Neural crest cell (in vitro differentiated cells): ENCODE measurements at regions not wholly inside any gene's neighbourhood (a gene's known extent, or its start where the extent isn't known, plus 50 kb on each side); places are given as distances from the start of the nearest gene placed in this dataset.
"Not testable (repeated sequence)": the region's sequence is repeated elsewhere in the genome, so short reads cannot be mapped to it uniquely, and the experiment has no call there.

Experiments used
- DNase-seq: peaks from one replicate; pipeline ENCODE4 v3.0.0; 2021; ENCODE audit warnings: low read depth, mixed read lengths, low spot score
- H3K27ac Mint-ChIP-seq: one replicate; pipeline ENCODE4 v1.8.0; 2021; ENCODE audit warnings: mild to moderate bottlenecking, mixed read lengths; ENCODE audit not compliant: unreplicated experiment
- H3K27me3 Mint-ChIP-seq: 2 replicates; pipeline ENCODE4 v1.8.0; 2021; ENCODE audit warnings: low read depth, mild to moderate bottlenecking, mixed read lengths
- H3K36me3 Mint-ChIP-seq: 2 replicates; pipeline ENCODE4 v1.8.0; 2021; ENCODE audit warnings: low read depth, mild to moderate bottlenecking, mixed read lengths
- H3K4me1 Mint-ChIP-seq: 2 replicates; pipeline ENCODE4 v1.8.0; 2021; ENCODE audit warnings: mixed read lengths
- H3K4me3 Mint-ChIP-seq: one replicate; pipeline ENCODE4 v1.8.0; 2021; ENCODE audit warnings: mild to moderate bottlenecking, mixed read lengths
- H3K9me3 Mint-ChIP-seq: 2 replicates; pipeline ENCODE4 v1.8.0; 2021; ENCODE audit warnings: mixed read lengths
- CTCF ChIP-seq: fragments of 200-600 bp; sonication (generic); conservative IDR thresholded peaks from 2 replicates; pipeline ENCODE4 v1.5.0; 2021; ENCODE audit warnings: antibody characterized with exemption, mild to moderate bottlenecking

- TF ChIP-seq CTCF = no peak
- DNase-seq = no peak
- no peak overlapping the region for H3K27ac Mint-ChIP-seq
- H3K4me3 Mint-ChIP-seq = no peak overlapping the region
- no peaks in the 10 kb centered on the region for H3K36me3 Mint-ChIP-seq
- H3K4me1 Mint-ChIP-seq = no peaks in the 10 kb centered on the region
- H3K9me3 Mint-ChIP-seq = peaks cover 10% of the 10 kb centered on the region
- no peaks in the 10 kb centered on the region for H3K27me3 Mint-ChIP-seq
Measured at GRCh38 chr2:160615706-160616105, 122.1 kb upstream of the RBMS1 start.

DNA sequence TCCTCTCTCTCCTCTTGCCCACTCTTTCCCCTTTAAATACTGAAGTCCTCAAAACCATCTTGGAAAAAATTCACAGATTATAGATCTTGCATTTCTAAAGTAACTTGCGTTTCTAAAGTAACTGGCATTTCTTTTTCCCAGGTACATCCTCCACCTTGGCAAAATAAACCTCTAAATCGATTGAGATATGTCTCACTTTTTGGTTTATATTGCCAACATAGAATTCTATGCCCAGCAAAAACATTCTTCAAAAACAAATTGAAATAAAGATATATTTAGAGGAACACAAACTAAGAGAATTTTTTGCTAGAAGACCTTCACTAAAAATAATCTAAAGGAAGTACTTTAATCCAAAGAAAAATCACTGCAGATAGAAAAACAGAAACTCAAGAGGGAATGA lies 122.5 kb upstream of the RBMS1 start:
- no peaks in the 10 kb centered on the region for H3K36me3 Mint-ChIP-seq
- H3K27me3 Mint-ChIP-seq = no peaks in the 10 kb centered on the region
- H3K27ac Mint-ChIP-seq = no peak overlapping the region
- no peaks in the 10 kb centered on the region for H3K4me1 Mint-ChIP-seq
- H3K4me3 Mint-ChIP-seq = no peak overlapping the region
- H3K9me3 Mint-ChIP-seq = peaks cover 10% of the 10 kb centered on the region
- no peak for DNase-seq
- no peak for TF ChIP-seq CTCF

DNA sequence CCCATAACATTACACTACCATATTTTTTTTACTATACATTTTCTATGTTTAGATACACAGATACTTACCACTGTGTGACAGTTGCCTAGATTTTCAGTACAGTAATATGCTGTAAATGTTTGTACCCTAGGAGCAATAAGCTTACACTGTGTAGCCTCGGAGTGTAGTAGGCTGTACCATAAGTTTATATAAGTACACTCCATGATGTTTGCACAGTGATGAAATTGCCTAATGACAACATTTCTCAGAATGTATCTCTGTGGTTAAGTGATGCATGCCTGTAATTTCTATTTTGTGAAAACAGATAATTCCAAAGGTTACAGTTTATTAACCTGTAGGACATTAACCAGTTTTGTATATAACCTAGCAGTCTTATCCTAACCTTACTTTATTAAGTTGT lies 128.1 kb upstream of the RBMS1 start:
- no peak for TF ChIP-seq CTCF
- H3K4me1 Mint-ChIP-seq = no peaks in the 10 kb centered on the region
- no peak overlapping the region for H3K27ac Mint-ChIP-seq
- H3K36me3 Mint-ChIP-seq = no peaks in the 10 kb centered on the region
- no peak overlapping the region for H3K4me3 Mint-ChIP-seq
- DNase-seq = no peak
- peaks cover 10% of the 10 kb centered on the region for H3K9me3 Mint-ChIP-seq
- H3K27me3 Mint-ChIP-seq = no peaks in the 10 kb centered on the region

DNA sequence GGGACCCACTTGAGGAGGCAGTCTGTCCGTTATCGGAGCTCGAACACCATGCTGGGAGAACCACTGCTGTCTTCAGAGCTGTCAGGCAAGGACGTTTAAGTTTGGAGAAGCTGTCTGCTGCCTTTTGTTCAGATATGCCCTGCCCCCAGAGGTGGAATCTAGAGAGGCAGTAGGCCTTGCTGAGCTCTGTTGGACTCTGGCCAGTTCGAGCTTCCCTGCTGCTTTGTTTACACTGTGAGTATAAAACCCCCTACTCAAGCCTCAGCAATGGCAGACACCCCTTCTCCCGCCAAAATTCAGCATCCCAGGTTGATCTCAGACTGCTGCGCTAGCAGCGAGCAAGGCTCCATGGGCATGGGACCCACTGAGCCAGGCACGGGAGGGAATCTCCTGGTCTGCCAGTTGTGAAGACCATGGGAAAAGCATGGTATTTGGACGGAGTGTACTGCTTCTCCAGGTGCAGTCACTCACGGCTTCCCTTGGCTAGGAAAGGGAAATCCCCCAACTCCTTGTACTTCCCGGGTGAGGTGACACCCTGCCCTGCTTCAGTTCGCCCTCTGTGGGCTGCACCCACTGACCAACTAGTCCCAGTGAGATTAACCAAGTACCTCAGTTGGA lies 134.5 kb upstream of the RBMS1 start:
- H3K4me3 Mint-ChIP-seq, H3K36me3 Mint-ChIP-seq, DNase-seq, H3K27me3 Mint-ChIP-seq, H3K27ac Mint-ChIP-seq: not testable (repeated sequence)
- Mint-ChIP-seq H3K4me1 (peaks cover 24% of the 10 kb centered on the region), H3K9me3 (peaks cover 11% of the 10 kb centered on the region)

- H3K27ac Mint-ChIP-seq = no peak overlapping the region
- no peak overlapping the region for H3K4me3 Mint-ChIP-seq
- TF ChIP-seq CTCF = no peak
- no peak for DNase-seq
- H3K4me1 Mint-ChIP-seq = peaks cover 29% of the 10 kb centered on the region
- H3K9me3 Mint-ChIP-seq = peaks cover 10% of the 10 kb centered on the region
- H3K27me3 Mint-ChIP-seq = no peaks in the 10 kb centered on the region
- H3K36me3 Mint-ChIP-seq = peaks cover 2% of the 10 kb centered on the region
Measured at GRCh38 chr2:160628811-160629210, 135.2 kb upstream of the RBMS1 start.

DNA sequence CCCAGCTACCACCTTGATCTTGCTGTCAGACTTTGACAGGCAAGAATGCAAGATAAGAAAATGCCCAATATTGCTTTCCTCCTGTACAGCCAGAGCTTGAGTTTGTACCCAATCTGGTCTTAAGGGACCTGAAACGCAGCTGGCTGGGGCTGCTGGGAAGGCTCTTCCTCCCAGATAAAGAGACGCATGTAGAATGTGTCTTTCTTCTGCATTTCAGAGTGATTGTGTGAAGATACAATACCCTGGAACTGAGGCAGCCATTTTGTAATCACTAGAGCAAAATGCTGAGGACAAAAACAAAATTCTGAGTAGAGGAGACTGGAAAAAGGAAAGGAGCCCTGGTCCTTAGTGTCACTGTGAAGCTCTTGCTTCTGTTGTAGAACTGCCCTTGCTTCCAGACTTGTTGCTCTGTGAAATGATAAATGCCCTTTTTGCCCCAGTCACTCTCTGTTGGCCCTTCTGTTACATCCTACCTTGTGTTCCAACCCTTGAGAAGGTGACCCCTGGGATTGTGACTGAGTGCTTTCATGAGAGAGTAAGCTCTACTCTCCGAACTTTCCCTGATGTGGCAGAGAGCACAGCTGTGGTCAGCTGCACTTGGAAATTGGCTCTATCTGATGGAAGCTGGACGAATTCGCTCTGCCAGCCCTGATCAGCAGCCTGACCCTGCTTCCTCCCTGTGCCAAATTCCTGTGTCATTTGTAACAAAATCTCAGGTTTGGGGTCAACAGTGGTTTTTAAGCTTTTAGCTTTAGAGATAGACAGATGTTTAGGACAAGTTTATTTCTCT lies 137.4 kb upstream of the RBMS1 start:
- H3K27me3 Mint-ChIP-seq = no peaks in the 10 kb centered on the region
- H3K9me3 Mint-ChIP-seq = peaks cover 4% of the 10 kb centered on the region
- H3K4me3 Mint-ChIP-seq = no peak overlapping the region
- peaks cover 2% of the 10 kb centered on the region for H3K36me3 Mint-ChIP-seq
- peaks cover 39% of the 10 kb centered on the region for H3K4me1 Mint-ChIP-seq
- DNase-seq = no peak
- no peak for TF ChIP-seq CTCF
- H3K27ac Mint-ChIP-seq = no peak overlapping the region
